ENCODE measurements at regions not wholly inside any gene's neighbourhood (a gene's known extent, or its start where the extent isn't known, plus 50 kb on each side); places are given as distances from the start of the nearest gene placed in this dataset.

DNA sequence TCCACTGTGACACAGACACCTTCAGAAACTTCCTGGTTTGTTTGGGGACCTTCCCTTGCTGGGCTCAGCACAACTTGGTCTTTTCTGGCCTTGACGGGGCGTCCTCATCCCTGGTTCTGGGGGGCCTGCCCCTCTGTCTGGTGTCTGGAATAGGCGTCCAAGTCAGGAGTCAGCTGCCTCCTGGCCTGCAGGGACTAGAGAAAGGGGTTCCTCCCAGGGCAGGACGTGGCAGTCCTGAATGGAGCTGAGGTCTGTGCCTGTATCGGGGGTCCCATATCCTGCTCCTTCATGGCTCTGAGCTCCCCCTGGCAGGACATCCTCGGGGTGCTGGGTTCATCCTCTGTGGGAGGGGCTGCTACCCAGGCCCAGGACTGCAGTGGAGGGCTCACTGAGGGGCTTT lies 384.0 kb downstream of the TMEM121 start:
- TF ChIP-seq EZH2 (IDR thresholded peaks at IDR 0.05; ENCODE audit: insufficient read depth, poor library complexity, severe bottlenecking), result no peak
- TF ChIP-seq EZH2phosphoT487 (IDR thresholded peaks at IDR 0.05; ENCODE audit: insufficient read depth, low read depth), result no peak
